H1 (cell line): ENCODE measurements at regions not wholly inside any gene's neighbourhood (a gene's known extent, or its start where the extent isn't known, plus 50 kb on each side); places are given as distances from the start of the nearest gene placed in this dataset.

Experiments used
- CTBP2 ChIP-seq: IDR thresholded peaks from 2 replicates; pipeline ENCODE4 v1.7.0; 2011; ENCODE audit warnings: borderline replicate concordance, mild to moderate bottlenecking, moderate library complexity, mixed read lengths, low read length; ENCODE audit not compliant: insufficient read depth, insufficient read length
- RAD21 ChIP-seq, 2 experiments: IDR thresholded peaks in 1 of 2; conservative IDR thresholded peaks in 1 of 2; 2 replicates each; pipeline ENCODE4 v1.6.1; 2011; ENCODE audit warnings: low read depth in 2 of 2, low read length in 2 of 2, improper control_type of control experiment in 1 of 2, inconsistent platforms in 1 of 2, mild to moderate bottlenecking in 1 of 2, moderate library complexity in 1 of 2
- RFX5 ChIP-seq: IDR thresholded peaks from 2 replicates; pipeline ENCODE4 v1.6.1; 2011; ENCODE audit warnings: low read depth, low read length, improper control_type of control experiment, borderline replicate concordance

DNA sequence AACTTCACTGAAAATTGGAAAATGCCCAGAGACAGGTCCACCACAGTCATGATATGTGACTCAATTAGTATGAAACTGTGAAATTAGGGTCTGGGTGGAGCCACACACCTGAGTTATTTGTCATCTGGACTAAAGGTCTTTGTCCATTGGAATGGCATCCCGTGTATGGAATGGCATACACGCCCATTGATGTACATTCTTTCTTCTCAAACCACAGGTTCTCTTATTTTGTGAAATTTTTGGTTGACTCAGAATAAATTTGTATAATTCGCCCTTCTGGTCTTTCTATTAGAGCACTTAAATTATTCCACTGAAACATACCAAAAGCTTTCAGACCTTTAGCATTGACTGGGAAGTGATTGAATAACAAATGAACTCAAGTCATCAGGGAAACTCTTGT lies 66.8 kb upstream of the UBE2E1 start (continued):
- TF ChIP-seq CTBP2 (no peak), RFX5 (no peak), RAD21 (IDR thresholded peaks at IDR 0.05 in 1 of 2, conservative IDR thresholded peaks at IDR 0.05 in 1 of 2; ENCODE audit: low read depth in 2 of 2, low read length in 2 of 2) (no peak)
- TF ChIP-seq, all 59 proteins: peak for 0
